ENCODE measurements at regions not wholly inside any gene's neighbourhood (a gene's known extent, or its start where the extent isn't known, plus 50 kb on each side); places are given as distances from the start of the nearest gene placed in this dataset.

DNA sequence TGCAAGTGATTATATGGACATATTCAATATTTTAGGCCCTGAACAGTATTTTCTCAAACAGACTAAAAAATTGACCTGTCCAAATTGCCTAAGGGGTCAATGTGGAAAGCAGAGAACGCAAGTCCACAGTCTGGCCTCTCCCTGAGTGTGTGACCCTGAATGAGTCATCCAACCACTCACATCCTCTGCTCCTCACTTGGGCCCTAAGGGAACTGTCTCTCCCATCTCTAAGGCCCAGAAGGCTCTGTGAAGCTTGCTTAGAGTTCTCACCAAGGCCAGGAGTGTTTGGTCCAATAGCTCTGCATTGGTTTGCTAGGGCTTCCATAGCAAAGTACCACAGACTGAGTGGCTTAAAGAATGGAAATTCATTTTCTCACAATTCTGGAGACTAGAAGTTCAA lies 155.1 kb downstream of the LSM5 start:
- no peak for ATAC-seq
- TF ChIP-seq TCF4 (CRISPR knock-in tag; IDR thresholded peaks at IDR 0.05; ENCODE audit: borderline replicate concordance) (no peak), ZNF565 (CRISPR knock-in tag; conservative IDR thresholded peaks at IDR 0.05; ENCODE audit: low read depth) (no peak), TOX (CRISPR knock-in tag; IDR thresholded peaks at IDR 0.05; ENCODE audit: borderline replicate concordance) (no peak), RARB (CRISPR knock-in tag; IDR thresholded peaks at IDR 0.05) (no peak), ZNF8 (CRISPR knock-in tag; IDR thresholded peaks at IDR 0.05) (no peak), ISL1 (CRISPR knock-in tag; IDR thresholded peaks at IDR 0.05) (no peak), POU6F1 (CRISPR knock-in tag; IDR thresholded peaks at IDR 0.05; ENCODE audit: borderline replicate concordance, low read depth) (no peak), ZC3H10 (CRISPR knock-in tag; IDR thresholded peaks at IDR 0.05) (no peak), CREB5 (CRISPR knock-in tag; IDR thresholded peaks at IDR 0.05; ENCODE audit: low read depth) (no peak), PPARA (CRISPR knock-in tag; IDR thresholded peaks at IDR 0.05; ENCODE audit: borderline replicate concordance) (no peak), BACH2 (CRISPR knock-in tag; IDR thresholded peaks at IDR 0.05; ENCODE audit: borderline replicate concordance) (no peak), GLIS3 (CRISPR knock-in tag; IDR thresholded peaks at IDR 0.05) (no peak), ZFP3 (CRISPR knock-in tag; IDR thresholded peaks at IDR 0.05) (no peak), SNAI2 (CRISPR knock-in tag; IDR thresholded peaks at IDR 0.05) (no peak), ZFP30 (CRISPR knock-in tag; IDR thresholded peaks at IDR 0.05) (no peak), ZNF70 (CRISPR knock-in tag; IDR thresholded peaks at IDR 0.05) (no peak), OSR1 (CRISPR knock-in tag; IDR thresholded peaks at IDR 0.05) (no peak)

DNA sequence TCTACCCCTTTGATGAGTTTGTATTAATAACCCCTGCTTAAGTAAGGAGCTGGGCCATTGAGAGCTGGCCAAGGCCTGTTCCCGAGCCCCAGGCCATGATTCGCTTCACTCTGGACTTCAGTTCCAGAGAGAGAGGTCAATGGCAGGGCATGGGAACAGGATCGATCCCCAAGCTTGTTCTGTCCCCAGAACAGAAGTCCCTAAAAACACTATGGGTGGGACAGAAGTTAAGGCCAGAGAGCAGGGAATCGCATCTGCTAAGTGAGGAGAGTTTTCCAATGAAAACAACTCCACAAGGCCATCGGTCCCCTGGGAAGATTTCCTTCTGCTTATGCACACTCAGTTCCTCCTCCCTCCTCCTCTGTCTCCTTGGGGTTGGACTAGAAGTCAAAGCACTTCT lies 159.6 kb downstream of the LSM5 start:
- ATAC-seq, result no peak
- no peak for TF ChIP-seq ESRRG (CRISPR knock-in tag; IDR thresholded peaks at IDR 0.05)
- TF ChIP-seq ZC3H10 (CRISPR knock-in tag; IDR thresholded peaks at IDR 0.05), result no peak
- no peak for TF ChIP-seq TCF4 (CRISPR knock-in tag; IDR thresholded peaks at IDR 0.05; ENCODE audit: borderline replicate concordance)
- no peak for TF ChIP-seq POU6F1 (CRISPR knock-in tag; IDR thresholded peaks at IDR 0.05; ENCODE audit: borderline replicate concordance, low read depth)
- TF ChIP-seq ZNF8 (CRISPR knock-in tag; IDR thresholded peaks at IDR 0.05), result no peak
- no peak for TF ChIP-seq CREB5 (CRISPR knock-in tag; IDR thresholded peaks at IDR 0.05; ENCODE audit: low read depth)
- no peak for TF ChIP-seq CSRNP3 (CRISPR knock-in tag; IDR thresholded peaks at IDR 0.05)
- TF ChIP-seq ZNF565 (CRISPR knock-in tag; conservative IDR thresholded peaks at IDR 0.05; ENCODE audit: low read depth), result no peak
- TF ChIP-seq BACH2 (CRISPR knock-in tag; IDR thresholded peaks at IDR 0.05; ENCODE audit: borderline replicate concordance), result no peak
- TF ChIP-seq ARNTL (CRISPR knock-in tag; IDR thresholded peaks at IDR 0.05; ENCODE audit: borderline replicate concordance, low read depth), result no peak
- no peak for TF ChIP-seq GLIS3 (CRISPR knock-in tag; IDR thresholded peaks at IDR 0.05)
- no peak for TF ChIP-seq OSR1 (CRISPR knock-in tag; IDR thresholded peaks at IDR 0.05)
- no peak for TF ChIP-seq ISL1 (CRISPR knock-in tag; IDR thresholded peaks at IDR 0.05)
- TF ChIP-seq TOX (CRISPR knock-in tag; IDR thresholded peaks at IDR 0.05; ENCODE audit: borderline replicate concordance), result no peak
- no peak for TF ChIP-seq TSHZ2 (CRISPR knock-in tag; IDR thresholded peaks at IDR 0.05)
- no peak for TF ChIP-seq ZFP3 (CRISPR knock-in tag; IDR thresholded peaks at IDR 0.05)
- no peak for TF ChIP-seq SNAI2 (CRISPR knock-in tag; IDR thresholded peaks at IDR 0.05)
- no peak for TF ChIP-seq ZNF70 (CRISPR knock-in tag; IDR thresholded peaks at IDR 0.05)
- TF ChIP-seq, protein P1, sequence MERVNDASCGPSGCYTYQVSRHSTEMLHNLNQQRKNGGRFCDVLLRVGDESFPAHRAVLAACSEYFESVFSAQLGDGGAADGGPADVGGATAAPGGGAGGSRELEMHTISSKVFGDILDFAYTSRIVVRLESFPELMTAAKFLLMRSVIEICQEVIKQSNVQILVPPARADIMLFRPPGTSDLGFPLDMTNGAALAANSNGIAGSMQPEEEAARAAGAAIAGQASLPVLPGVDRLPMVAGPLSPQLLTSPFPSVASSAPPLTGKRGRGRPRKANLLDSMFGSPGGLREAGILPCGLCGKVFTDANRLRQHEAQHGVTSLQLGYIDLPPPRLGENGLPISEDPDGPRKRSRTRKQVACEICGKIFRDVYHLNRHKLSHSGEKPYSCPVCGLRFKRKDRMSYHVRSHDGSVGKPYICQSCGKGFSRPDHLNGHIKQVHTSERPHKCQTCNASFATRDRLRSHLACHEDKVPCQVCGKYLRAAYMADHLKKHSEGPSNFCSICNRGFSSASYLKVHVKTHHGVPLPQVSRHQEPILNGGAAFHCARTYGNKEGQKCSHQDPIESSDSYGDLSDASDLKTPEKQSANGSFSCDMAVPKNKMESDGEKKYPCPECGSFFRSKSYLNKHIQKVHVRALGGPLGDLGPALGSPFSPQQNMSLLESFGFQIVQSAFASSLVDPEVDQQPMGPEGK (CRISPR knock-in tag; IDR thresholded peaks at IDR 0.05; ENCODE audit: borderline replicate concordance), result no peak
